IMR-90 (cell line): ENCODE measurements at regions not wholly inside any gene's neighbourhood (a gene's known extent, or its start where the extent isn't known, plus 50 kb on each side); places are given as distances from the start of the nearest gene placed in this dataset.

ENCODE experiments used
- ATAC-seq: fragments of 200-7000 bp; cut with Tn5 transposase; 2 replicates; pipeline ENCODE4 v1.9.1; 2020; ENCODE audit warnings: low read depth, mild to moderate bottlenecking, moderate library complexity
- BruUV-seq: library from RNA; stranded (reverse); fragments of 400-500 nt; replicated peaks from 2 replicates; lab custom pipeline; 2021; lab: Mats Ljungman, UMichigan
- CTCF ChIA-PET: fragments of 300-600 bp; formaldehyde crosslinking; extraction: SDS; loops from one replicate; lab custom pipeline; 2021; ENCODE audit warnings: antibody characterized with exemption; lab: Yijun Ruan, JAX
- POLR2A ChIA-PET: fragments of 300-600 bp; sonication (Branson Sonifier 250); formaldehyde crosslinking; loops from one replicate; lab custom pipeline; 2022; ENCODE audit warnings: antibody characterized with exemption; ENCODE audit not compliant: unreplicated experiment; lab: Charles Lee
- DNase-seq: peaks from one replicate; pipeline ENCODE4 v3.0.0; 2013
- H2AFZ ChIP-seq: replicated peaks from 2 replicates; pipeline ENCODE3; 2013; ENCODE audit warnings: low read length, mild to moderate bottlenecking; ENCODE audit not compliant: poor library complexity
- H2AK5ac ChIP-seq: 2 replicates; pipeline ENCODE4 v1.6.1; 2013; ENCODE audit warnings: low read depth, low read length, inconsistent platforms
- H2AK9ac ChIP-seq: replicated peaks from 2 replicates; pipeline ENCODE3; 2013; ENCODE audit warnings: mild to moderate bottlenecking, low read depth, low read length, moderate library complexity; ENCODE audit not compliant: poor library complexity
- H2BK120ac ChIP-seq: 2 replicates; pipeline ENCODE4 v1.6.1; 2013; ENCODE audit warnings: low read depth, low read length, inconsistent platforms
- H2BK15ac ChIP-seq: 3 replicates; pipeline ENCODE4 v1.6.1; 2013; ENCODE audit warnings: low read depth, low read length, inconsistent platforms
- H2BK20ac ChIP-seq: 2 replicates; pipeline ENCODE4 v1.6.1; 2013; ENCODE audit warnings: low read depth, mild to moderate bottlenecking, inconsistent platforms, low read length, moderate library complexity
- H2BK5ac ChIP-seq: 2 replicates; pipeline ENCODE4 v1.6.1; 2013; ENCODE audit warnings: mild to moderate bottlenecking, low read depth, low read length, inconsistent platforms; ENCODE audit not compliant: poor library complexity, severe bottlenecking
- H3K14ac ChIP-seq: replicated peaks from 2 replicates; pipeline ENCODE4 v1.6.1; 2013; ENCODE audit warnings: low read depth, low read length, inconsistent platforms
- H3K18ac ChIP-seq: 2 replicates; pipeline ENCODE4 v1.6.1; 2013; ENCODE audit warnings: low read depth, low read length, control low read depth
- H3K23ac ChIP-seq: 2 replicates; pipeline ENCODE4 v1.6.1; 2013; ENCODE audit warnings: low read depth, low read length, inconsistent platforms
- H3K27ac ChIP-seq: 2 replicates; pipeline ENCODE4 v1.5.1; 2013; ENCODE audit warnings: mild to moderate bottlenecking, control low read depth, low read length; ENCODE audit not compliant: insufficient read depth
- H3K27me3 ChIP-seq: 2 replicates; pipeline ENCODE4 v1.6.1; 2013; ENCODE audit warnings: low read length; ENCODE audit not compliant: control insufficient read depth, insufficient read depth
- H3K36me3 ChIP-seq: 2 replicates; pipeline ENCODE4 v1.6.1; 2013; ENCODE audit warnings: low read length, mixed read lengths; ENCODE audit not compliant: control insufficient read depth, insufficient read depth
- H3K4ac ChIP-seq: 2 replicates; pipeline ENCODE4 v1.6.1; 2013; ENCODE audit warnings: low read depth, low read length, inconsistent platforms
- H3K4me1 ChIP-seq: 2 replicates; pipeline ENCODE4 v1.6.1; 2013; ENCODE audit warnings: low read length, mixed read lengths; ENCODE audit not compliant: control insufficient read depth, insufficient read depth
- H3K4me2 ChIP-seq: 2 replicates; pipeline ENCODE4 v1.6.1; 2013; ENCODE audit warnings: low read depth, mild to moderate bottlenecking, control low read depth, low read length, moderate library complexity
- H3K4me3 ChIP-seq: 2 replicates; pipeline ENCODE4 v1.5.1; 2013; ENCODE audit warnings: low read depth, mild to moderate bottlenecking, control low read depth, low read length, moderate library complexity; ENCODE audit not compliant: insufficient read depth
- H3K56ac ChIP-seq: 2 replicates; pipeline ENCODE4 v1.6.1; 2013; ENCODE audit warnings: low read length, inconsistent platforms; ENCODE audit not compliant: insufficient read depth; ENCODE audit errors: extremely low read depth
- H3K79me1 ChIP-seq, 2 experiments: 2 replicates each; pipeline ENCODE4 v1.6.1; 2013; ENCODE audit warnings: low read length in 2 of 2, inconsistent platforms in 1 of 2, low read depth in 1 of 2
- H3K9ac ChIP-seq: 2 replicates; pipeline ENCODE4 v1.6.1; 2013; ENCODE audit warnings: low read depth, low read length, control low read depth
- H3K9me1 ChIP-seq: 2 replicates; pipeline ENCODE4 v1.6.1; 2013; ENCODE audit warnings: low read length, inconsistent platforms; ENCODE audit not compliant: insufficient read depth
- H3K9me3 ChIP-seq: 2 replicates; pipeline ENCODE4 v1.6.1; 2013; ENCODE audit warnings: low read length; ENCODE audit not compliant: control insufficient read depth, insufficient read depth
- H4K20me1 ChIP-seq: 2 replicates; pipeline ENCODE4 v1.6.1; 2013; ENCODE audit warnings: low read length, inconsistent platforms; ENCODE audit not compliant: insufficient read depth
- H4K5ac ChIP-seq: 2 replicates; pipeline ENCODE4 v1.6.1; 2013; ENCODE audit warnings: mild to moderate bottlenecking, low read depth, low read length, control low read depth
- H4K8ac ChIP-seq, 2 experiments: 2 replicates each; pipeline ENCODE4 v1.6.1; 2013; ENCODE audit warnings: low read depth in 2 of 2, low read length in 2 of 2, control low read depth in 1 of 2, inconsistent platforms in 1 of 2
- H4K91ac ChIP-seq: 2 replicates; pipeline ENCODE4 v1.6.1; 2013; ENCODE audit warnings: low read depth, low read length, inconsistent platforms; ENCODE audit not compliant: insufficient read depth
- BHLHE40 ChIP-seq: fragments of 150-350 bp; IDR thresholded peaks from 2 replicates; pipeline ENCODE4 v1.6.1; 2016; ENCODE audit warnings: mild to moderate bottlenecking, low read depth, low read length
- CEBPB ChIP-seq: IDR thresholded peaks from 2 replicates; pipeline ENCODE4 v1.6.1; 2012; ENCODE audit warnings: low read depth, low read length, improper control_type of control experiment
- CHD1 ChIP-seq: IDR thresholded peaks from 2 replicates; pipeline ENCODE4 v1.6.1; 2012; ENCODE audit warnings: low read depth, low read length, improper control_type of control experiment
- FOS ChIP-seq: fragments of 150-350 bp; IDR thresholded peaks from 2 replicates; pipeline ENCODE4 v1.6.1; 2016; ENCODE audit warnings: low read depth, low read length
- MAFK ChIP-seq: IDR thresholded peaks from 2 replicates; pipeline ENCODE4 v1.6.1; 2012; ENCODE audit warnings: low read depth, low read length, improper control_type of control experiment
- MAZ ChIP-seq: IDR thresholded peaks from 2 replicates; pipeline ENCODE4 v1.6.1; 2012; ENCODE audit warnings: low read depth, mild to moderate bottlenecking, low read length, improper control_type of control experiment, moderate library complexity, borderline replicate concordance
- MXI1 ChIP-seq: IDR thresholded peaks from 2 replicates; pipeline ENCODE4 v1.6.1; 2012; ENCODE audit warnings: low read depth, mild to moderate bottlenecking, low read length, moderate library complexity, borderline replicate concordance
- POLR2A ChIP-seq: IDR thresholded peaks from 2 replicates; pipeline ENCODE4 v1.6.1; 2012; ENCODE audit warnings: mild to moderate bottlenecking, low read depth, low read length
- RAD21 ChIP-seq: IDR thresholded peaks from 2 replicates; pipeline ENCODE4 v1.6.1; 2012; ENCODE audit warnings: low read length, improper control_type of control experiment
- RCOR1 ChIP-seq: IDR thresholded peaks from 2 replicates; pipeline ENCODE4 v1.6.1; 2012; ENCODE audit warnings: mild to moderate bottlenecking, low read length, improper control_type of control experiment; ENCODE audit not compliant: insufficient replicate concordance
- RFX5 ChIP-seq: IDR thresholded peaks from 2 replicates; pipeline ENCODE4 v1.8.0; 2012; ENCODE audit warnings: low read depth, mild to moderate bottlenecking, low read length, moderate library complexity
- SMC3 ChIP-seq: fragments of 150-350 bp; IDR thresholded peaks from 2 replicates; pipeline ENCODE4 v1.6.1; 2016; ENCODE audit warnings: low read depth, mild to moderate bottlenecking, antibody characterized with exemption, low read length, moderate library complexity
- USF2 ChIP-seq: fragments of 150-350 bp; IDR thresholded peaks from 2 replicates; pipeline ENCODE4 v1.6.1; 2017; ENCODE audit warnings: mild to moderate bottlenecking, antibody characterized with exemption, low read length, low read depth
- WGBS, 2 experiments: methylation state at CpG; one replicate each; pipeline versions ENCODE4 v1.1.5 to v1.1.7; 2013; ENCODE audit warnings: missing lambda C conversion rate in 2 of 2; ENCODE audit not compliant: insufficient read length in 1 of 2; ENCODE audit errors: extremely low coverage in 2 of 2; 5-methylcytosine and 5-hydroxymethylcytosine counted together
- dilution Hi-C: fragments of 300-500 bp; cut with HindIII; formaldehyde crosslinking; loops from one replicate; pipeline ENCODE4 v1.14.3; 2018; ENCODE audit warnings: low sequenced_read_pairs; ENCODE audit not compliant: unreplicated experiment
- in situ Hi-C: fragments of 300-500 bp; cut with MboI; formaldehyde crosslinking; loops from 3 replicates; pipeline ENCODE4 v1.14.3; 2019; ENCODE audit warnings: low sequenced_read_pairs, inconsistent platforms, mixed read lengths
- intact Hi-C: fragments of 100-400 bp; cut with micrococcal nuclease; formaldehyde crosslinking; loops from 2 replicates; pipeline ENCODE4 v1.10.0; 2022
- TF ChIP-seq, protein P1 (sequence below): fragments of 150-350 bp; IDR thresholded peaks from 2 replicates; pipeline ENCODE4 v1.6.1; 2016; ENCODE audit warnings: low read depth, mild to moderate bottlenecking, low read length, moderate library complexity, borderline replicate concordance
- TF ChIP-seq, protein P2 (sequence below): conservative IDR thresholded peaks from 2 replicates; pipeline ENCODE4 v1.5.1; 2012; ENCODE audit warnings: mild to moderate bottlenecking, low read depth, low read length, improper control_type of control experiment

- no peak overlapping the region for H2BK20ac ChIP-seq
- H2BK120ac ChIP-seq: no peak overlapping the region
- intact Hi-C loops: no loop called here
- no peak overlapping the region for H3K27ac ChIP-seq
- no peak overlapping the region for H4K8ac ChIP-seq
- TF ChIP-seq FOS: no peak
- TF ChIP-seq, protein P1, sequence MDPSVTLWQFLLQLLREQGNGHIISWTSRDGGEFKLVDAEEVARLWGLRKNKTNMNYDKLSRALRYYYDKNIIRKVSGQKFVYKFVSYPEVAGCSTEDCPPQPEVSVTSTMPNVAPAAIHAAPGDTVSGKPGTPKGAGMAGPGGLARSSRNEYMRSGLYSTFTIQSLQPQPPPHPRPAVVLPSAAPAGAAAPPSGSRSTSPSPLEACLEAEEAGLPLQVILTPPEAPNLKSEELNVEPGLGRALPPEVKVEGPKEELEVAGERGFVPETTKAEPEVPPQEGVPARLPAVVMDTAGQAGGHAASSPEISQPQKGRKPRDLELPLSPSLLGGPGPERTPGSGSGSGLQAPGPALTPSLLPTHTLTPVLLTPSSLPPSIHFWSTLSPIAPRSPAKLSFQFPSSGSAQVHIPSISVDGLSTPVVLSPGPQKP: no peak
- TF ChIP-seq MAZ: no peak
- TF ChIP-seq CHD1: no peak
- no peak for TF ChIP-seq BHLHE40
- no peak for TF ChIP-seq MAFK
- TF ChIP-seq RCOR1: no peak
- no peak for TF ChIP-seq USF2
- no peak for TF ChIP-seq MXI1
- TF ChIP-seq, protein P2, sequence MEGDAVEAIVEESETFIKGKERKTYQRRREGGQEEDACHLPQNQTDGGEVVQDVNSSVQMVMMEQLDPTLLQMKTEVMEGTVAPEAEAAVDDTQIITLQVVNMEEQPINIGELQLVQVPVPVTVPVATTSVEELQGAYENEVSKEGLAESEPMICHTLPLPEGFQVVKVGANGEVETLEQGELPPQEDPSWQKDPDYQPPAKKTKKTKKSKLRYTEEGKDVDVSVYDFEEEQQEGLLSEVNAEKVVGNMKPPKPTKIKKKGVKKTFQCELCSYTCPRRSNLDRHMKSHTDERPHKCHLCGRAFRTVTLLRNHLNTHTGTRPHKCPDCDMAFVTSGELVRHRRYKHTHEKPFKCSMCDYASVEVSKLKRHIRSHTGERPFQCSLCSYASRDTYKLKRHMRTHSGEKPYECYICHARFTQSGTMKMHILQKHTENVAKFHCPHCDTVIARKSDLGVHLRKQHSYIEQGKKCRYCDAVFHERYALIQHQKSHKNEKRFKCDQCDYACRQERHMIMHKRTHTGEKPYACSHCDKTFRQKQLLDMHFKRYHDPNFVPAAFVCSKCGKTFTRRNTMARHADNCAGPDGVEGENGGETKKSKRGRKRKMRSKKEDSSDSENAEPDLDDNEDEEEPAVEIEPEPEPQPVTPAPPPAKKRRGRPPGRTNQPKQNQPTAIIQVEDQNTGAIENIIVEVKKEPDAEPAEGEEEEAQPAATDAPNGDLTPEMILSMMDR: no peak
- TF ChIP-seq POLR2A: no peak
- TF ChIP-seq CEBPB: no peak
- no peak for TF ChIP-seq SMC3
- TF ChIP-seq RAD21: no peak
- TF ChIP-seq RFX5: no peak
- no peak overlapping the region for H3K4me3 ChIP-seq
- ATAC-seq (no peak), DNase-seq (no peak)
- ChIA-PET POLR2A (no interaction called here), CTCF (no interaction called here)
- H3K4me1 ChIP-seq: no peaks in the 10 kb centered on the region
- no peak overlapping the region for H3K18ac ChIP-seq
- no peaks in the 10 kb centered on the region for H4K20me1 ChIP-seq
- no peak overlapping the region for H2BK15ac ChIP-seq
- dilution Hi-C loops: no loop called here
- no peak overlapping the region for H3K4ac ChIP-seq
- no peaks in the 10 kb centered on the region for H3K9me1 ChIP-seq
- no peaks in the 10 kb centered on the region for H3K27me3 ChIP-seq
- H3K4me2 ChIP-seq: no peak overlapping the region
- H3K56ac ChIP-seq: no peak overlapping the region
- in situ Hi-C loops: no loop called here
- no peaks in the 10 kb centered on the region for H3K79me1 ChIP-seq
- no peak overlapping the region for H3K14ac ChIP-seq
- H3K9ac ChIP-seq: no peak overlapping the region
- no peaks in the 10 kb centered on the region for H3K36me3 ChIP-seq
- no CpG with 5 or more reads among the region's 3 CpGs for WGBS, 2 experiments
- H4K5ac ChIP-seq: no peak overlapping the region
- no peak overlapping the region for H4K91ac ChIP-seq
- H2AK9ac ChIP-seq: no peak overlapping the region
- peaks cover 7% of the 10 kb centered on the region for H3K9me3 ChIP-seq
- BruUV-seq: no TSS peak
- no peak overlapping the region for H2BK5ac ChIP-seq
- H2AFZ ChIP-seq: no peak overlapping the region
- H3K23ac ChIP-seq: no peak overlapping the region
- H2AK5ac ChIP-seq: no peak overlapping the region
Measured at GRCh38 chr14:81638656-81639280, 105.1 kb upstream of the SEL1L start.
